WTC11 (cell line): ENCODE measurements at regions not wholly inside any gene's neighbourhood (a gene's known extent, or its start where the extent isn't known, plus 50 kb on each side); places are given as distances from the start of the nearest gene placed in this dataset.

ENCODE experiments used
- AFF4 ChIP-seq: sonication (generic); formaldehyde crosslinking; IDR thresholded peaks from 2 replicates; pipeline ENCODE4 v1.8.1; 2023; ENCODE audit warnings: mild to moderate bottlenecking, missing genetic modification reagents, borderline replicate concordance
- CREM ChIP-seq: sonication (generic); formaldehyde crosslinking; IDR thresholded peaks from 2 replicates; pipeline ENCODE4 v1.8.1; 2022; ENCODE audit warnings: mild to moderate bottlenecking, missing genetic modification reagents, moderate library complexity
- CTCF ChIP-seq: fragments of 200-600 bp; IDR thresholded peaks from 2 replicates; pipeline ENCODE4 v1.8.0; 2022; ENCODE audit warnings: antibody characterized with exemption
- E2F1 ChIP-seq: sonication (generic); formaldehyde crosslinking; IDR thresholded peaks from 2 replicates; pipeline ENCODE4 v1.8.0; 2022; ENCODE audit warnings: mild to moderate bottlenecking, missing genetic modification reagents
- ELF4 ChIP-seq: sonication (generic); formaldehyde crosslinking; IDR thresholded peaks from 2 replicates; pipeline ENCODE4 v1.8.1; 2022; ENCODE audit warnings: low read depth, mild to moderate bottlenecking, moderate library complexity, missing genetic modification reagents
- ESRRA ChIP-seq: sonication (generic); formaldehyde crosslinking; IDR thresholded peaks from 2 replicates; pipeline ENCODE4 v1.8.1; 2022; ENCODE audit warnings: mild to moderate bottlenecking, missing genetic modification reagents, borderline replicate concordance
- FOXP1 ChIP-seq: sonication (generic); formaldehyde crosslinking; IDR thresholded peaks from 2 replicates; pipeline ENCODE4 v1.8.0; 2022; ENCODE audit warnings: missing genetic modification reagents, mild to moderate bottlenecking, moderate library complexity, borderline replicate concordance
- IRF1 ChIP-seq: sonication (generic); formaldehyde crosslinking; IDR thresholded peaks from 2 replicates; pipeline ENCODE4 v1.8.0; 2023; ENCODE audit warnings: missing genetic modification reagents
- JUN ChIP-seq: sonication (generic); formaldehyde crosslinking; IDR thresholded peaks from 2 replicates; pipeline ENCODE4 v1.8.0; 2023; ENCODE audit warnings: mild to moderate bottlenecking, missing genetic modification reagents
- SMAD4 ChIP-seq: sonication (generic); formaldehyde crosslinking; IDR thresholded peaks from 2 replicates; pipeline ENCODE4 v1.8.0; 2022; ENCODE audit warnings: mild to moderate bottlenecking, missing genetic modification reagents

- TF ChIP-seq JUN (no peak), ELF4 (CRISPR knock-in tag) (no peak), ESRRA (CRISPR knock-in tag) (no peak), CTCF (no peak), IRF1 (CRISPR knock-in tag) (no peak), CREM (no peak), FOXP1 (no peak), E2F1 (CRISPR knock-in tag) (no peak), AFF4 (CRISPR knock-in tag) (no peak), SMAD4 (CRISPR knock-in tag) (no peak)
These were observed 110.8 kb downstream of the SUCLA2 start for GRCh38 chr13:47890146-47890814.
